ENCODE measurements at regions not wholly inside any gene's neighbourhood (a gene's known extent, or its start where the extent isn't known, plus 50 kb on each side); places are given as distances from the start of the nearest gene placed in this dataset.

DNA sequence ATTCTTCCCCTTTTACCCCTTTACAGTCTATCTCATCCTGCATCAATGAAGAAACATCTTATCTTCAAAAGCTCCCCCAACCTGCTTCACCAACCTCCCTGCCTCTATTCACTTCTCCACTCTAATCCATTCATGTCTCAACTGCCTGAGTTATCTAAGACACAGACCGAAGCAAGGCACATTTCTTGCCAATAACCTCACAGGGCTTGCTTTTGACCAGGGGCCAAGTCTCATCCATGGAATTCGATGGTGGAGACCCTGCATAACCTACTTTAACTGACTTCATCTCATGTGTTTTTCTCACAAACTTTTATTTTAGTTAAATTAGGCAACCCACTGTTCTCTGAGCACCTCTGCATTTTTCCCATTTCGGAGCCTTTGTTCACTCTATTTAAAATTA is 69.7 kb downstream of the MYCN start:
- no peak for DNase-seq
- H3K36me3 ChIP-seq (replicated peaks in 1 of 2) = no peaks in the 10 kb centered on the region
- intact Hi-C loops (cut with DNase I) = no loop called here
- peaks cover 17% of the 10 kb centered on the region for H3K27me3 ChIP-seq
- H3K4me3 ChIP-seq = no peak overlapping the region
- 64 to 70% (median 69%) methylated on average over 3 of the region's 3 CpGs for WGBS, 4 donors
- H3K27ac ChIP-seq = no peak overlapping the region
- H3K9me3 ChIP-seq (replicated peaks in 1 of 3) = no peaks in the 10 kb centered on the region
- H3K4me1 ChIP-seq (replicated peaks in 1 of 2) = no peaks in the 10 kb centered on the region
- TF ChIP-seq, protein P1, sequence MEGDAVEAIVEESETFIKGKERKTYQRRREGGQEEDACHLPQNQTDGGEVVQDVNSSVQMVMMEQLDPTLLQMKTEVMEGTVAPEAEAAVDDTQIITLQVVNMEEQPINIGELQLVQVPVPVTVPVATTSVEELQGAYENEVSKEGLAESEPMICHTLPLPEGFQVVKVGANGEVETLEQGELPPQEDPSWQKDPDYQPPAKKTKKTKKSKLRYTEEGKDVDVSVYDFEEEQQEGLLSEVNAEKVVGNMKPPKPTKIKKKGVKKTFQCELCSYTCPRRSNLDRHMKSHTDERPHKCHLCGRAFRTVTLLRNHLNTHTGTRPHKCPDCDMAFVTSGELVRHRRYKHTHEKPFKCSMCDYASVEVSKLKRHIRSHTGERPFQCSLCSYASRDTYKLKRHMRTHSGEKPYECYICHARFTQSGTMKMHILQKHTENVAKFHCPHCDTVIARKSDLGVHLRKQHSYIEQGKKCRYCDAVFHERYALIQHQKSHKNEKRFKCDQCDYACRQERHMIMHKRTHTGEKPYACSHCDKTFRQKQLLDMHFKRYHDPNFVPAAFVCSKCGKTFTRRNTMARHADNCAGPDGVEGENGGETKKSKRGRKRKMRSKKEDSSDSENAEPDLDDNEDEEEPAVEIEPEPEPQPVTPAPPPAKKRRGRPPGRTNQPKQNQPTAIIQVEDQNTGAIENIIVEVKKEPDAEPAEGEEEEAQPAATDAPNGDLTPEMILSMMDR (IDR thresholded peaks at IDR 0.05) = no peak
- no peak for TF ChIP-seq POLR2A (IDR thresholded peaks at IDR 0.05)

DNA sequence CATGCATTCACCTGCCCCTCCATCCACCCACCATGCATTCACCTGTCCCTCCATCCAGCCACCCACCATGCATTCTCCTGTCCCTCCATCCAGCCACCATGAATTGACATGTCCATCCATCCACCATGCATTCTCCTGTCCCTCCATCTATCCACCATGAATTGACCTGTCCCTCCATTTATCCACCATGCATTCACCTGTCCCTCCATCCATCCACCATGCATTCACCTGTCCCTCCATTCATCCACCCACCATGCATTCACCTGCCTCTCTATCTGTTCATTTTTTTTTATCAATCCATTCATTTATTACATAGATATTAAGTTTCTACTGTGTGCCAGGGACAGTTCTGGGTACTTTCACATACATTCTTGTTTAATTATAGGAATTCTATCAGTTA is 69.2 kb downstream of the MYCN start:
- no peak for DNase-seq
- no peak overlapping the region for H3K4me3 ChIP-seq
- no peaks in the 10 kb centered on the region for H3K4me1 ChIP-seq (replicated peaks in 1 of 2)
- peaks cover 17% of the 10 kb centered on the region for H3K27me3 ChIP-seq
- no peak overlapping the region for H3K27ac ChIP-seq
- no peaks in the 10 kb centered on the region for H3K9me3 ChIP-seq (replicated peaks in 1 of 3)
- H3K36me3 ChIP-seq (replicated peaks in 1 of 2) = no peaks in the 10 kb centered on the region
- TF ChIP-seq, protein P1 (IDR thresholded peaks at IDR 0.05) = no peak
- TF ChIP-seq POLR2A (IDR thresholded peaks at IDR 0.05) = no peak
- intact Hi-C loops (cut with DNase I) = no loop called here

DNA sequence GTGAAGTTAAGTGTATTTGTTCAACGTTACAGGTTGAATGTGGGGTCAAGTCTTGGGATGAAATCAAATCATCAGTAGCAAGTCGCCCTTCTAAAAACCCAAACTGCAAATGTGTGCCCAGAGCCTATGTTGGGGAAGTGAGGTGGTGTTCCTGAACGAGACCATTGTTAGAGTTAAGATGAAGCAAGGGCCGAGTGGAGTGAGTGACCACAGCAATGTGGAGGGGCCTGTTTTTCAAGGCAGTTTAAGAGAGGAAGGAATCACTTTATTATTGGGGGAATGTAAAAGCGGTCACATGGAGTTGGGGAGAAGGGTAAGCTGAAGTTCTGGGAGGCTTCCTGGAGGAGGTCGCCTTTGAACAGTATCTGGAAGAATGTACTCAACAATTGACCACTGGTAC is 68.5 kb downstream of the MYCN start:
- no peak overlapping the region for H3K4me3 ChIP-seq
- no peak for DNase-seq
- no peak overlapping the region for H3K27ac ChIP-seq
- no peaks in the 10 kb centered on the region for H3K9me3 ChIP-seq (replicated peaks in 1 of 3)
- 81 to 88% (median 88%) methylated on average over 6 of the region's 6 CpGs for WGBS, 4 donors
- H3K36me3 ChIP-seq (replicated peaks in 1 of 2) = no peaks in the 10 kb centered on the region
- intact Hi-C loops (cut with DNase I) = no loop called here
- peaks cover 15% of the 10 kb centered on the region for H3K27me3 ChIP-seq
- TF ChIP-seq POLR2A (IDR thresholded peaks at IDR 0.05) = no peak
- TF ChIP-seq, protein P1 (IDR thresholded peaks at IDR 0.05) = no peak
- H3K4me1 ChIP-seq (replicated peaks in 1 of 2) = no peaks in the 10 kb centered on the region

DNA sequence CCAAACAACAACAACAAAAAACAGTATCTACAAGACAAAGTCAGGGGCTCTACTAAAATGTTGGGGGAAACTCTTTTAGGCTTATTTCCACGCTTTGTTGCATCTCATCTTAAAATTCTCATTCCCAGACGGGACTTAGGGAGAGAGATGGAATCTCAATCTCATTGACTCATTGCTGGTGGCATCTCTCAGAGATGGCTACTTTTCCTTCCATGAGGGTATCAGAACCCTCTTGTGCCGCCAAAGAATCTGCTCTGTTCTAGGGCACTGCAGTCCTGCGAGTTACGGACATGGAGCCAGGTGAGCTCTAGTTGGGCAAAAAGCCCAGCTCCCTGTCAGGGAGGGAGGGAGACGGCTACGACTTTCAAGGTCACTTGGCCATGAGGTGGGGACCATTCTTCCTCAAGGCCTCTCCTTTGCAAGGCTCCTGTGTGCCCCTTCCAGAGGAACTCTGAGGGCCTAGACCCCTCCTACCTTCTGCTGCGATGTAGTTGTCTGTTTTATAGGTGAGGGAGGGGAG is 68.0 kb downstream of the MYCN start:
- H3K36me3 ChIP-seq (replicated peaks in 1 of 2) = no peaks in the 10 kb centered on the region
- H3K4me3 ChIP-seq = no peak overlapping the region
- H3K4me1 ChIP-seq (replicated peaks in 1 of 2) = no peaks in the 10 kb centered on the region
- intact Hi-C loops (cut with DNase I) = no loop called here
- H3K27ac ChIP-seq = no peak overlapping the region
- H3K9me3 ChIP-seq (replicated peaks in 1 of 3) = no peaks in the 10 kb centered on the region
- TF ChIP-seq, protein P1 (IDR thresholded peaks at IDR 0.05) = no peak
- TF ChIP-seq POLR2A (IDR thresholded peaks at IDR 0.05) = no peak
- WGBS, 4 donors = 60 to 72% (median 67%) methylated on average over 7 to 8 of the region's 8 CpGs
- no peak for DNase-seq
- H3K27me3 ChIP-seq = peaks cover 12% of the 10 kb centered on the region
